CD4-positive, alpha-beta T cell treated with Interleukin-4 for 4 hours (primary cell): ENCODE measurements at regions not wholly inside any gene's neighbourhood (a gene's known extent, or its start where the extent isn't known, plus 50 kb on each side); places are given as distances from the start of the nearest gene placed in this dataset.
A peak's percentile ranks its signal among the peaks of the same experiment; 100 is the strongest.
"Not testable (repeated sequence)": the region's sequence is repeated elsewhere in the genome, so short reads cannot be mapped to it uniquely, and the experiment has no call there.

Experiments
- DNase-seq: peaks from one replicate; pipeline ENCODE4 v3.0.0-alpha.2; 2020

DNA sequence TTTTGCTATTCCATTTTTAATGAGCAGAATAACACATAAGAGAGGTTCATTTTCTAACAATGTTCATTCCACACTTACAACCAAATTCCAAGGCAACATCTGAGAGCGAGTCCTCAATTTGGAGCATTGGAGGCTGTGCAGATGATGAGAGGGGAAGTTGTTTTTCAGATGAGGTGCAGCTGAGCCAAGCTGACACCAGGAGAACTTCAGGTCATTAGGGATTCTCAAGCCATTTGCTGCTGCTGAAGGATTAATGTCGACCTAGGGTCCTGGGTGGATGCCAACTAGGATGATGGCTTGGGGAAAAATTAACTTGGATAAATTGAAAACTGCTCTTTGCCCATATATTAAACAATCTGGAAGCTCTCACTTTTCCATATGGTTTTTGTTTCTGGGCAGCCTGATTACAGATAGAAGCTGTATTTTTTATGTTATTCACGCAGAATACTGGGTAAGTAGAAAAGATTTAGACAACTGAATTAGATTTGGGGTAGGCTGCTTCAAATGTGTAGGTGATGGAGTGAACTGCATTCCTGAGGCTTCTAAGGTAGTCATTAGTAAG lies 206.4 kb upstream of the SLC39A10 start:
- DNase-seq = no peak

GRCh38 chr2:195447323-195447975 lies 209.6 kb upstream of the SLC39A10 start:
- DNase-seq = no peak

GRCh38 chr2:195445639-195446038 lies 211.4 kb upstream of the SLC39A10 start:
- no peak for DNase-seq

DNA sequence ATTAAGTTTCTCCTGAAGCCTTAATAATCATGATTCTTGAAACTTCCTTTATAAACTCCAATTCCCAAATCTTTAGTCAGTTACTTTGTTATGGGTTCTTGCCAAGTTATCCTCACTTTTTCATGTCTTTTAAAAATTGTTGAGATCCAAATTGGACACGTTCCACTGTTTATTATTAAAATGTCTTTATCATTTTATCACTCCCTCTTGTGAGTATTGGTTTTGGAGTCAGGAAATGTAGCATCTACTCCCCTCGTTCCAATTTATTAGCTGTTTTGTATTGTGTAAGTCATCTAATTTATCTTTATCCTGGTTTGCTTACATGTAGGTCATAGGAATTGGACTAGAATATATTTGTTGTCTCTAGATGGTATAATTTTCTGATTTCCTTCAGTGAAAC lies 213.1 kb upstream of the SLC39A10 start:
- no peak for DNase-seq

- DNase-seq = no peak
Observed at GRCh38 chr2:195442458-195443175, 214.4 kb upstream of the SLC39A10 start.

GRCh38 chr2:195438692-195439091 lies 218.3 kb upstream of the SLC39A10 start:
- no peak for DNase-seq

- no peak for DNase-seq
Observed at GRCh38 chr2:195437521-195437920, 219.5 kb upstream of the SLC39A10 start.

GRCh38 chr2:195434346-195434745 lies 222.7 kb upstream of the SLC39A10 start:
- no peak for DNase-seq

- not testable (repeated sequence) for DNase-seq
Observed at GRCh38 chr2:195433729-195434128, 223.3 kb upstream of the SLC39A10 start.

- no peak for DNase-seq
Observed at GRCh38 chr2:195428673-195429072, 228.4 kb upstream of the SLC39A10 start.

DNA sequence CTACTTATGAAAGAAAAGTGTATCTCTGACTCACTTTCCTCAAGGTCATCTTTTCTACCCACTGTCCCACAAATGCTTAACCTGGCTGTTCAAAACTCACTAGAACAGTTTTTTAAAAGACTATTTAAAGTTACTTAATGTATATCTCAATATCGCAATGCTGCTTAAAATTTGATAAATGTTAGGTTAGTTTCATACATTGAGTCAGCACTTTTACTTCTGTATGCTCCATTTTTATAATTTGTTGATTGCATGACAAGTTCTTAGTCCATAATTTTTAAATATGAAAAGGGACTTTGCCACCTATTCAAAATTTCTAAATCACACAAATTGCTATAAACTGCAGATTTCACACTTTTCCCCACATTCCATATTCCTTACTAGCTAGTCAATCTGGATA lies 231.7 kb upstream of the SLC39A10 start:
- no peak for DNase-seq

DNA sequence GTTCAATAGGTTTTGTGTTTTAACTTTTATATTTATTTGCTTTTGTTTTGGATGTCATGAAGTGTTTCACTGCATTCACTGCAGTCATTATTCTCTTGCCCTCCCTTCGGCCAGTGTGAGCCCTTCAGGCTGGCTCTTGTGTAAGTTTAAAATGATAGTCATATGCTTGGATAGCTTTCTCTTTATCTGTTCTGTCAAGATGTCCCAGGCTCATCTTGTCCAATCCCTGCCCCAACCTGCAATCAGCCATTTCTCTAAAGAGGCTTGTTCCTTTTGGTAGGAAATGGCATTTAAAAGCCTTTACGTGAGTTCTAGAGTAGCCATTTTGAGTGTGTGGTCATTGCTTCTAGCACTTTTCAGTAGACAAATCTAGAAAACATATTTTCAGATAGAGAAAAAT lies 238.0 kb upstream of the SLC39A10 start:
- no peak for DNase-seq

DNA sequence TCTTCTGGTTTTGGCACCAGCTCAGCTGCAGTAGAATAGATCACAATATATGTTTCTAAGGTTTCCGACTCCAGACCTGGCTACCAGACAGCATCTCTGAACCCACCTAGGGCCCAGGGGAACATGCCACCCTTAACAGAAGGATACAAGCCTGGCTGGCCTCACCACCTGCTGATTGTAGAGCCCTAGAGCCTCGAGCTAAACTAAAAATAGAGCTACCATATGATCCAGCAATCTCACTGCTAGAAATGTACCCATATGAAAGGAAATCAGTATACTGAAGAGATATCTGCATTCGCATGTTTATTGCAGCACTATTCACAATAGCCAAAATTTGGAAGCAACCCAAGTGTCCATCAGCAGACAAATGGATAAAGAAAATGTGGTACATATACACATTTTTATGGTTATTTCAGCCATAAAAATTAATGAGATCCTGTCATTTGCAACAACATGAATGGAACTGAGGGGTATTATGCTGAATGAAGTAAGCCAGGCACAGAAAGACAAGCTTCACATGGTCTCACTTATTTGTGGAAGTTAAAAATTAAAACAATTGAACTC lies 242.4 kb upstream of the SLC39A10 start:
- DNase-seq = no peak

- no peak for DNase-seq
Observed at GRCh38 chr2:195413944-195414343, 243.1 kb upstream of the SLC39A10 start.

GRCh38 chr2:195413422-195413821 lies 243.6 kb upstream of the SLC39A10 start:
- DNase-seq = no peak

DNA sequence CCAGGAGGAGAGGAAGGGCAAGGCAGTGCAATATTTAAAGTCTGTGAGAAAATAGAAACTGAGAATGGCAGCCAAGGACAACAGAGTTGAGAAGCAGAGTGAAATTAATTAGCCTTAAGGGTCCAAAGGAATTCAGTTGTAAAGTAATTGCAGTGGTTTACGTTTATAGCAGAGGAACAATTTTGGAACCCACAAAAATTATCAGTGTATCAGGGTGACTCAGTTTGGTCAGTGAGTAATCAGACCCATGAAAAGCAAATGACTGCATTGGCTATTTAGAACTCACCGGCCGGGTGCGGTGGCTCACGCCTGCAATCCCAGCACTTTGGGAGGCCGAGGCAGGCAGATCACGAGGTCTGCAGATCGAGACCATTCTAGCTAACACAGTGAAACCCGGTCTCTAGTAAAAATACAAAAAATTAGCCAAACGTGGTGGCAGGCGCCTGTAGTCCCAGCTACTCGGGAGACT lies 245.8 kb upstream of the SLC39A10 start:
- DNase-seq = no peak

- DNase-seq = no peak
Observed at GRCh38 chr2:195410074-195410671, 246.9 kb upstream of the SLC39A10 start.

DNA sequence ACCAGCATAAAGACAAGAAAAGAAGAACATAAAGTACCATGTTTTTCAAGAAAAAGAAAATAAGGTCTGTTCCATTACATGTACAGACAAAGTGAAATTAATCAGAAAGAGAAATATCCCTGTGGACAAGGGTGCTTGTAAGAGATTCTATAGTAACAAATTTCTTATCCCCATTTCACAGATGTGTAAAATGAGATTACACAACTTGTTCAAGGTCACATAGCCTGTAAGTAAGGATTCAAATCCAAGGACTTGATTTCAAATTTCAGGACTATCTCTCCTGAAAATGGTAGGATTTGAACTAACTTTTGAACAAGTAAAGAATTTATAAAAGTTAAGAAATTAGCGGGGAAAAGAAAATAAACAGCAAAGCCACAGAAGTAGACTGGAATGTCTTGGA lies 248.2 kb upstream of the SLC39A10 start:
- no peak for DNase-seq

DNA sequence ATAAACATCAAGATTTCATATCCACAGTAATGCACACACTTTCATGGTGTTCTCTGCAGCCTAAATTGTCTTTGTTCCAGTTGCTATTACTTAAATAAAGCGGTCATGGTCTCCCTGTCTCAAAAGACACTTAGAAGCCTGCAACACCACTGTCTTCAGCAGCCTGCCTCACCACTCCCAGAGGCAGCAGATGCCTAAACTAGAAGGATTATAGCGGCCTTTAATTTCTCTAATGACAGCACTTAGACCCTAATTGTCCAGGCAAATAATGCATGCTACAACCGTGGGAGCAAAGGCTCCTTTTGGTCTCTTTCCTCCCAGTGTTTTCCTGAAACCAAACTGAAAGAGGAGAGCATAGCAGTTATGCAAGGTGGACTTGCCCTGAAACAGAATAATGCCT lies 248.8 kb upstream of the SLC39A10 start:
- no peak for DNase-seq

- no peak for DNase-seq
Observed at GRCh38 chr2:195407783-195408182, 249.2 kb upstream of the SLC39A10 start.

DNA sequence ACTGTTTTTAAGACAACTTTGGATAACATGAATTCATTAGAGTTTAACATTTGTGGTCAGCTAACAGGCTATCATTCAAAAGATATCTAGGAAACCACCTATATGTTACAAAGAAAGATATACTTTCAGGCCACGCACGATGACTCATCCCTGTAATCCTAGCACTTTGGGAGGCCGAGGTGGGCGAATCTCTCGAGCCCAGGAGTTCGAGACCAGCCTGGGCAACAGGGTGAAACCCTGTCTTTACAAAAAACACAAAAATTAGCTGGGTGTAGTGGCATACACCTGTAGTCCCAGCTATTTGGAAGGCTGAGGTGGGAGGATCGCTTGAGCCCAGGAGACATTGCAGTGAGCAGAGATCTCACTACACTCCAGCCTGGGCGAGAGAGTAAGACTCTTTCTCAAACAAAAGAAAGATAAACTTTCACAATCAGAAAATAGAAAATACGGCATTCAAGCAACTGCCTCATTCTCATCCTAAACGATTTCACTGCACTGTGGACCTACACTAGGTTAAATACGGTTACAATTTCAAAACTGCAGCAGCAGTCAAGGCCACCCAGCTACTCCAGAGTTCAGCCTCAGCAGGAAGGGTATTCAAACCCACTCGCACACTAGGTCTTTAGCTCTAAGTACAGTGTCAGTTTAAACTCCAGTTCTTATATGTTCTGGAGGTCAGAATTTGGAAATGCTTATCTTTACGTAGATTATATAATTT lies 250.0 kb upstream of the SLC39A10 start:
- DNase-seq = no peak

DNA sequence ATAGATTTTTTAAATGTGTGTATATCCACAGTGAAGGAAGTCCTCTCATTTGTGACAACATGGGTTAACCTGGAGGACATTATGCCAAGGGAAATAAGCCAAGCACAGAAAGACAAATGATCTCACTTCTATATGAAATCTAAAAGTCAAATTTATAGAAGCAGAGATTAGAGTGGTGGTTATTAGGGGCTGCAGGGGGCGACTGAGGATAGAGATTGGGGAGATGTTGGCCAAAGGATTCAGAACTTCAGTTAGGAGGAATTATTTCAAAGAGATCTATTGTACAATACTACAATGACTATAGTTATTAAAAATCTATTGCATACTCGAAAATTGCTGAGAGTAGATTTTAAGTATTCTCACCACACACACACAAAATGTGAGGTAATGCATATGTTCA lies 252.4 kb upstream of the SLC39A10 start:
- peak; percentile 3 for DNase-seq

DNA sequence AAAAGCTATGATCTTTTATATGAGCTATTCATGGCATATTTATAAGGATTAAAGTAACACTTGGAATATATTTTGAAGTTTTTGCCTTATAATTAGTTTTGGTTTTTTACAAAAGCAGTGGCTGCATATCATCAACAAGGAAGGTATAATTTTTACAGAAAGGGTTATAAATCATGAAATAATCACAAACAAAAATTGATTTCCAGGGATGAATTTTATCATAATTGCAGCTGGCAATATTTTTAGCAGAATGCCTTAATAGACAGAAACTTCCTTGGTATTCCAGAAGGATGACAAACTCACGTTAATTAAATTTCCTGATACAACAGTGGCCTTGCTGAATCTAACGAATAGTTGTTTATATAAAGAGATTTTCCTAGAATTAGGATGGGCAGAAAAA lies 260.5 kb upstream of the SLC39A10 start:
- no peak for DNase-seq
